ENCODE measurements at regions not wholly inside any gene's neighbourhood (a gene's known extent, or its start where the extent isn't known, plus 50 kb on each side); places are given as distances from the start of the nearest gene placed in this dataset.

DNA sequence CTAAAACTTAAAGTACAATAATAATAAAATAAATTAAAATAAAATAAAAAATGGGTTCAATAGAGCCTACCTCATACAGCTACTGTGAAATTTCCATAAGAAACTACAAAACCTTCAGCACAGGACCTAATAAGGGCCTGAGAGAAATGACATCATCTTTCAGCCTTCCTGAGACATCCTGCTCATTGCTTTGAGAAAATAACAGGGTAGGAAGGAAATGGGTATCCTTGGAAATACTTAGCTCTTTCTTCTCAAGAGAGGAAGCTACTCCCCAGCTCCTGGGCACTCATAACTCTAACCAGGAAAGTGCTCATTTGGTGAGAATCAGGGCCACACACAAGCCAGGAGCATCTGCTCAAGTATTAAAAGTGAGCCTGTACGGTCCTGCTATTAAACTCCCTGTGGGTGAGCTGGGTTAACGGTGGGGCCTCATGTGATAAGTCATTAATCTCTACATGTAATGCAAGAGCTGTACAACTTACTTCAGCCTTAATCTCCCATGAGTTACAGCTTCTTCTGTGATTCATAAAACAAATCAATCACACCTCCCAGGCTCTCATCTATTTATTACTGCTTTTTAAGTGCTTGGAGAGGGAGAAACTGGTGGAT is 141.4 kb downstream of the MAFB start:
- H3K36me3 ChIP-seq = no peaks in the 10 kb centered on the region
- H3K4me3 ChIP-seq (ENCODE audit: low read depth in 1 of 2, low read length in 1 of 2) = no peak overlapping the region
- no peaks in the 10 kb centered on the region for H3K4me1 ChIP-seq (ENCODE audit: control insufficient read depth in 1 of 2, insufficient read depth in 1 of 2, low read depth in 1 of 2, low read length in 1 of 2)
- no peaks in the 10 kb centered on the region for H3K9me3 ChIP-seq
- peaks cover 29% of the 10 kb centered on the region for H3K27me3 ChIP-seq
- TF ChIP-seq, protein P1, sequence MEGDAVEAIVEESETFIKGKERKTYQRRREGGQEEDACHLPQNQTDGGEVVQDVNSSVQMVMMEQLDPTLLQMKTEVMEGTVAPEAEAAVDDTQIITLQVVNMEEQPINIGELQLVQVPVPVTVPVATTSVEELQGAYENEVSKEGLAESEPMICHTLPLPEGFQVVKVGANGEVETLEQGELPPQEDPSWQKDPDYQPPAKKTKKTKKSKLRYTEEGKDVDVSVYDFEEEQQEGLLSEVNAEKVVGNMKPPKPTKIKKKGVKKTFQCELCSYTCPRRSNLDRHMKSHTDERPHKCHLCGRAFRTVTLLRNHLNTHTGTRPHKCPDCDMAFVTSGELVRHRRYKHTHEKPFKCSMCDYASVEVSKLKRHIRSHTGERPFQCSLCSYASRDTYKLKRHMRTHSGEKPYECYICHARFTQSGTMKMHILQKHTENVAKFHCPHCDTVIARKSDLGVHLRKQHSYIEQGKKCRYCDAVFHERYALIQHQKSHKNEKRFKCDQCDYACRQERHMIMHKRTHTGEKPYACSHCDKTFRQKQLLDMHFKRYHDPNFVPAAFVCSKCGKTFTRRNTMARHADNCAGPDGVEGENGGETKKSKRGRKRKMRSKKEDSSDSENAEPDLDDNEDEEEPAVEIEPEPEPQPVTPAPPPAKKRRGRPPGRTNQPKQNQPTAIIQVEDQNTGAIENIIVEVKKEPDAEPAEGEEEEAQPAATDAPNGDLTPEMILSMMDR (IDR thresholded peaks at IDR 0.05) = no peak
- H3K27ac ChIP-seq = no peak overlapping the region

DNA sequence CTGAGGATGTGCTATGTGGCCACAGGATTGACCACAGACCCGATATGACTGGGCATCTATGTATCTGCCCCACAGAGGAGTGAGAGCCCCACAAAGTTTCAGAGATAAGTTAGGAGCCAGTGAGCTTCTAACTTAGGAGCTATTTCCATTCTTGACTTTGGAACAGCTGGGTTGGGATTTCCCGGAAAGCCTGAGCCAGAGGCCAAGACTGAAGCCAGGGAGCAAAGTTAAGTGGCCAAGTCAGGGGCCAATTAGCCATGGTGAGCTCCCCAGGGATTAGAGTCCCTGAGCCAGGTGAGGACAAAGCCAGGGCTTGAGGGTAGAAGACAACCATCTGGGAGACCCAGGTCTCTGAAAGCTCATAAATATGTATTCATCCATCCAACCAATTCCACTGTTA is 143.6 kb downstream of the MAFB start:
- no peak overlapping the region for H3K27ac ChIP-seq
- H3K36me3 ChIP-seq = no peaks in the 10 kb centered on the region
- TF ChIP-seq, protein P1 (IDR thresholded peaks at IDR 0.05) = no peak
- no peak overlapping the region for H3K4me3 ChIP-seq (ENCODE audit: low read depth in 1 of 2, low read length in 1 of 2)
- H3K4me1 ChIP-seq (ENCODE audit: control insufficient read depth in 1 of 2, insufficient read depth in 1 of 2, low read depth in 1 of 2, low read length in 1 of 2) = no peaks in the 10 kb centered on the region
- no peaks in the 10 kb centered on the region for H3K9me3 ChIP-seq
- H3K27me3 ChIP-seq = peaks cover 44% of the 10 kb centered on the region

DNA sequence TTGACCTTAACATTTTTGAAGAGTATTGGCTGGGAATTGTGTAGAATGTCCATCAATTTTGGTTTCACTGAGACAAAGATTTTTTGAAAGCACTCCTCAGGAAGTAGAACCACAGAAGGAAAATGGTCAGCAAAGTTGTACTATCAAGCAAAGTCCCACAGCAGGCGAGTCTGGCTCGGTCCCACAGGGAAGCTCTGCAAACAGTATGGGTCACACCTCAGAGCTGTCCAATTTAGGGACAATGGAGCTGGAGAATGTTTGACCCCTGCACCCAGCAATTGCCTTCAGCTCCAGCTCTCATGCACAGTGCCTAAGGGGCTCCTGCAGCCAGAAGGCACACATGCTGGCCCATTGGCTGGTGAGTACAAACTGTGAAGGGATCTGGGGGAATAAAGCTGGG is 147.0 kb downstream of the MAFB start:
- TF ChIP-seq, protein P1 (IDR thresholded peaks at IDR 0.05) = no peak
- peaks cover 58% of the 10 kb centered on the region for H3K27me3 ChIP-seq
- H3K9me3 ChIP-seq = no peaks in the 10 kb centered on the region
- no peak overlapping the region for H3K27ac ChIP-seq
- H3K4me1 ChIP-seq (ENCODE audit: control insufficient read depth in 1 of 2, insufficient read depth in 1 of 2, low read depth in 1 of 2, low read length in 1 of 2) = no peaks in the 10 kb centered on the region
- H3K36me3 ChIP-seq = no peaks in the 10 kb centered on the region
- no peak overlapping the region for H3K4me3 ChIP-seq (ENCODE audit: low read depth in 1 of 2, low read length in 1 of 2)

DNA sequence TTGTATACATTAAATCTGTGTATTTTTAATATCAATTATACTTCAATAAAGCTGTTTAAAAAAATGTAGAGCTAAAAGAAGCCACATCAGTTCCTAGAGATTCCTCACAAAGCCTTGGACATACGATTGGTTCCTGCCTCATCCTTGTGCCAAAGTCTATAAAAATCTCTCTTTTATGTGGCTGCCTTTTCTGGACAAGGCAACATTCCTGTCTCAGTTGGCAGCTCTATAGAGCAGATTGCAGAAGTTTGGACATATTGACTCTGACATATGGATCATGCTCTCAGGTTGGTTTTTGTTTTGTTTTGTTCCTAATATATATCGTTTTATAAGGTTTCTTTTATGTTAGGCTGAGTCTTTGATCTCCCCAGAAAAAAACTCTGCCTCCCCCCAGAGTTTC is 148.9 kb downstream of the MAFB start:
- no peak overlapping the region for H3K27ac ChIP-seq

DNA sequence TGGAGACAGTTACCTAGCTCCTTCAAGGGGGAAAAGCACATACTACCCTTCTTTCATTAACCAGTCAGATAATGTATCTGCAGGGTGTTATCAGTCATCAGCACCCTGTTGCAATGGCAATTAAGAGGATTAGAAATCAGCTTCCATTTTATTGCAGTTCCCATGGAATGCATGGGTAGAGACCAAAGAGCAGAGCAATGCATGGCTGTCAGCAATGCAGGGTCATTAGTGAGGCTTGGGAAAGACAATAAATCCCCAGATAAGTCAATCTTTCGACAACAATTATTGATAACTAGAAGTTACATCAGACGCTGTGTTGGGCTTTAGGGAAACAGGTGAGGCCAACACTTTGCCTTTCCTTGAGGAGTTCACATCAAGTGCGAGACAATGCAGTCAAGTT is 150.9 kb downstream of the MAFB start:
- no peak overlapping the region for H3K27ac ChIP-seq
- TF ChIP-seq, protein P1 (IDR thresholded peaks at IDR 0.05) = no peak
- peaks cover 57% of the 10 kb centered on the region for H3K27me3 ChIP-seq
- no peak overlapping the region for H3K4me3 ChIP-seq (ENCODE audit: low read depth in 1 of 2, low read length in 1 of 2)
- no peaks in the 10 kb centered on the region for H3K9me3 ChIP-seq
- H3K4me1 ChIP-seq (ENCODE audit: control insufficient read depth in 1 of 2, insufficient read depth in 1 of 2, low read depth in 1 of 2, low read length in 1 of 2) = no peaks in the 10 kb centered on the region
- H3K36me3 ChIP-seq = no peaks in the 10 kb centered on the region

More for the DNA sequence above, 148.9 kb downstream of the MAFB start:
- H3K4me3 ChIP-seq (ENCODE audit: low read depth in 1 of 2, low read length in 1 of 2) = no peak overlapping the region
- H3K36me3 ChIP-seq = no peaks in the 10 kb centered on the region
- TF ChIP-seq, protein P1 (IDR thresholded peaks at IDR 0.05) = no peak
- peaks cover 57% of the 10 kb centered on the region for H3K27me3 ChIP-seq
- no peaks in the 10 kb centered on the region for H3K9me3 ChIP-seq
- H3K4me1 ChIP-seq (ENCODE audit: control insufficient read depth in 1 of 2, insufficient read depth in 1 of 2, low read depth in 1 of 2, low read length in 1 of 2) = no peaks in the 10 kb centered on the region

All from neutrophil (primary cell).